Cardiac septum (tissue), 1 donor: ENCODE measurements at regions not wholly inside any gene's neighbourhood (a gene's known extent, or its start where the extent isn't known, plus 50 kb on each side); places are given as distances from the start of the nearest gene placed in this dataset.
"Not testable (repeated sequence)": the region's sequence is repeated elsewhere in the genome, so short reads cannot be mapped to it uniquely, and the experiment has no call there.

ENCODE experiments used
- DNase-seq: peaks from one replicate; pipeline ENCODE4 v3.0.0-alpha.2; 2020; ENCODE audit warnings: low spot score
- intact Hi-C: fragments of 100-400 bp; cut with DNase I; formaldehyde crosslinking; loops from one replicate; pipeline ENCODE4 v1.14.0; 2022
- donor health status: DM: no; HTN: no; CAD: no.

DNA sequence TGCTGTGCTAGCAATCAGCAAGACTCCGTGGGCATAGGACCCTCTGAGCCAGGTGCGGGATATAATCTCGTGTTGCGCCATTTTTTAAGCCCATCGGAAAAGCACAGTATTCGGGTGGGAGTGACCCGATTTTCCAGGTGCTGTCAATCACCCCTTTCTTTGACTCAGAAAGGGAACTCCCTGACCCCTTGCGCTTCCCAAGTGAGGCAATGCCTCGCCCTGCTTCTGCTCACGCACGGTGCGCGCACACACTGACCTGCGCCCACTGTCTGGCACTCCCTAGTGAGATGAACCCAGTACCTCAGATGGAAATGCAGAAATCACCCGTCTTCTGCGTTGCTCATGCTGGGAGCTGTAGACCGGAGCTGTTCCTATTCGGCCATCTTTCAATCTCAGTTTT is 372.6 kb downstream of the CDC5L start:
- DNase-seq, intact Hi-C loops: not testable (repeated sequence)

DNA sequence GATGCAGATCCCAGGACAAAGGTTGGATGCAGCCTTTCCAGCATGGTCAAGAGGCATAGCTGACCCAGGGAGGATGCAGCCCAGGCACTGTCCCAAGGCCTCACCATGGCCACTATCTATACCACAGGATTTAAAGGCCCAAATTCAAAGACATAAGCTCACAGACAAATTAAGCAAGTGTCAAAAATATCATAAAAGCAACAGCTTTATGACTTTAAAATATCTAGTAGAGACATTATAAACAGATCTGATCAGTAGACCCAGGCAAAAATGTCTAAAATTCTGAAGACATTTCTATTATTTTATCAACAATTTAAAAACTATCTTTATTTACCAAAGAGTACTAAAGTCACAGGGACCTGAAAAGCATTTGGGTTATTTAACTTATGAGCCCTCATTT is 373.5 kb downstream of the CDC5L start:
- no peak for DNase-seq
- intact Hi-C loops: no loop called here

GRCh38 chr6:44762496-44762895 is 375.0 kb downstream of the CDC5L start:
- intact Hi-C loops: no loop called here
- DNase-seq: no peak

DNA sequence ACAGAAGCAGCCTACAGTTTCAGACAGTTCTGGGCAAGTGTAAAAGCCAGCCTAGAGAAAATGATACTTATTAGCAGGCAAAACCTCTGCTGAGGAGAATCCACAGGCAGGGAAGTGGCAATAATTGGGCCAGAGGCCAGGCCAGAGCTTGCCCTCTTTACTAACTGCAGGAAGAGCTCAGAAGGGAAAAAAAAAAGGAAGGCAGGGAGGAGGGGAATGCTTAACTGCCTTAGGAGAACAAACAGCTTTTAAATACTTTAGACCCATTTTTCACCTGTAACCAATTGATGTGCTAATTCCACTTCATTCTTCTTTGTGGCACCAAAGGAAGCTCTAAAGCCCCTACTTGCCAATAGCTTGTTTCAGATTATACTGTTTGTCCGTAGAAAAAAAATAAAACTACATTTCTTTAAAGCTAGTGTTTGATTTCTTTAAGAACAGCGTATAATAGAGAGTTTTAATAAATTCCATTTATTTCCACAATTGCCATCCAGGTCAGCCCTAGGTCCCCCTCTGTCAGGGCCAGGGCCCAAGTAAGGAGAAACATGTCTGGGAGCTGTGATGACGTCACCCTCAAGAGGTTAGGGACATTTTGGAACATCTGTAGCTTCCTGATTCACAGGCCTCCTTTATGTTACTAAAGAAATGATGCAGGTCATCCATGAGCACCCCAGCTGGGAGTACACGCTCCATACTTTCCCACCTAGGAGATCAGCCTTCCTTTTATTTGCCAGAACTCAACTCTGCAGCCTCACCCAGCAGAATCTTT is 384.3 kb downstream of the CDC5L start:
- DNase-seq: no peak
- intact Hi-C loops: no loop called here

DNA sequence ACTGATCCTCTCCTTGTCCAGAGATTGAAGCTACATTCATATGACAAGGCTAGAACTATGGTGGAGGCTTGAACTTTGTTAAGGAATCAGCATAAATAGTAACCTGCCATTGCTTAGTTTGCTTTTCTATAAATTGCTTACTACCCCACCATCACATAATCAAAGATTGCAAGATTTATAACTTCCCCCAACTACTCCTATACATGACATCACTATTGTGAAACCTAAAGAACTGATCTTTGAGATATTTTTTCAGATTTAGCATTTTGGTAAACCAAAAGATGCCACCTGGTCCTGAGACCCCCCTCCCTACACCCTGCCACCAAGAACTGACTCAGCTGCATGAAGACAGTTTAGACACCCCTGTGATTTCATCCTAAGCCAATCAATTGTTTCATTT is 385.3 kb downstream of the CDC5L start:
- no peak for DNase-seq
- intact Hi-C loops: no loop called here

DNA sequence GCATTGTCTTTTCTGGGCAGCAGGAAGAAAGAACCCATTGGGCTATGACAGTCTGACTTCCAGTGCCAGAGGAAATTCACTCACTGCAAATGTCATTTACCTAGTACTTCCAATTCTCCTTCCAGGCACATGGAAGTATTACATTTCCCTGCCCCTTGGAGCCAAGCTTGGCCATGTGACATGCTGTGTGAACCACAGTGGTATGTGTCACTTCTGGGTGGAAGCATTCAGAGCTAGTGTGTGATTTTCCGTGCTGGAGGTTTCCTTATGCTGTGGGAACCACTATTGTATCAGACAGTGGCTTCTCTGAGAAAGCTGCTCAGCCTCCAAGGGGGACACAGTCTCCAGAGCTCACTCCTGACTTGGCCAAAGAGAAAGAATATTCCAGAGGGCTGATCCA is 387.6 kb downstream of the CDC5L start:
- intact Hi-C loops: no loop called here
- no peak for DNase-seq

DNA sequence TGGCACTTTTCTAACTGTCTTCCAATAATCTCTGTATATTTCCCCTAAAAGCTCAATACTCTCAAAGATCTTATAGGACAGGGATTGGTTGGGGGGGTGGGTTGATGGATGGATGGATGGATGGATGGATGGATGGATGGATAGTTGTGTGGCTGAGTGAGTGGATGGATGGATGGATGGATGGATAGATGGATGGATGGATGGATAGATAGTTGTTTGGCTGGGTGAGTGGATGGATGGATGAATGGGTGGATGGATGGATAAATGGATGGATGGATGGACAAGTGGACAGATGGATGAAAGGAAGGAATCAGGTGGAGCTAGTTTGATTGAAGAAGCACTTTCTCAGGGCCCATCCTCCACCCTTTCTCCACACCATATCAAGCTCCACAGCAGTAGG is 388.8 kb downstream of the CDC5L start:
- intact Hi-C loops: no loop called here
- no peak for DNase-seq

- DNase-seq: no peak
- intact Hi-C loops: no loop called here
These were observed 391.0 kb downstream of the CDC5L start for GRCh38 chr6:44778513-44778912.
